RWPE1 (cell line): ENCODE measurements at regions not wholly inside any gene's neighbourhood (a gene's known extent, or its start where the extent isn't known, plus 50 kb on each side); places are given as distances from the start of the nearest gene placed in this dataset.

ENCODE experiments used
- CTCF ChIA-PET: fragments of 350-600 bp; sonication (Branson Sonifier 250); formaldehyde crosslinking; extraction: SDS; loops from one replicate; lab custom pipeline; 2021; lab: Yijun Ruan, JAX
- POLR2A ChIA-PET: fragments of 400-600 bp; formaldehyde crosslinking; extraction: SDS; loops from one replicate; lab custom pipeline; 2020; ENCODE audit warnings: antibody characterized with exemption; ENCODE audit not compliant: low non-redundant PET; lab: Yijun Ruan, JAX
- DNase-seq: peaks from one replicate; pipeline ENCODE4 v3.0.0; 2012; ENCODE audit warnings: low spot score
- H3K27ac ChIP-seq: fragments of 450-650 bp; 2 replicates; pipeline ENCODE4 v1.5.1; 2017
- CTCF ChIP-seq: fragments of 450-650 bp; conservative IDR thresholded peaks from 2 replicates; pipeline ENCODE4 v1.5.1; 2017; ENCODE audit warnings: low read depth, mild to moderate bottlenecking

GRCh38 chr6:85771925-85772430, 129.3 kb upstream of the SYNCRIP start:
- no peak for DNase-seq
- no peak for TF ChIP-seq CTCF
- no peak overlapping the region for H3K27ac ChIP-seq
- POLR2A ChIA-PET: no interaction called here
- CTCF ChIA-PET: no interaction called here

- no peak for DNase-seq
- TF ChIP-seq CTCF: no peak
- no peak overlapping the region for H3K27ac ChIP-seq
- ChIA-PET CTCF (no interaction called here), POLR2A (no interaction called here)
Measured at GRCh38 chr6:85771455-85771854, 128.8 kb upstream of the SYNCRIP start.

- POLR2A ChIA-PET: no interaction called here
- no peak for TF ChIP-seq CTCF
- CTCF ChIA-PET: no interaction called here
- H3K27ac ChIP-seq: no peak overlapping the region
- no peak for DNase-seq
Measured at GRCh38 chr6:85764844-85765243, 122.2 kb upstream of the SYNCRIP start.

- peak; percentile 28 for DNase-seq
- ChIA-PET POLR2A (no interaction called here), CTCF (interaction anchor here (0.7 kb wide), 1 partner anchor 10 kb away, joined by 3 read pairs; no protein-coding TSS in a partner anchor)
- H3K27ac ChIP-seq: no peak overlapping the region
- TF ChIP-seq CTCF: peak; percentile 63
Measured at GRCh38 chr6:85756982-85757381, 114.3 kb upstream of the SYNCRIP start.

- ChIA-PET POLR2A (no interaction called here), CTCF (no interaction called here)
- H3K27ac ChIP-seq: no peak overlapping the region
- DNase-seq: no peak
- no peak for TF ChIP-seq CTCF
Measured at GRCh38 chr6:85754894-85755293, 112.2 kb upstream of the SYNCRIP start.

GRCh38 chr6:85752602-85753001, 109.9 kb upstream of the SYNCRIP start:
- ChIA-PET CTCF (interaction anchor here (0.6 to 0.7 kb wide), 2 partner anchors 8 to 226 kb away, joined by 3 to 8 read pairs; no protein-coding TSS in a partner anchor), POLR2A (no interaction called here)
- DNase-seq: no peak
- TF ChIP-seq CTCF: no peak
- no peak overlapping the region for H3K27ac ChIP-seq
